H1 (cell line): ENCODE measurements at regions not wholly inside any gene's neighbourhood (a gene's known extent, or its start where the extent isn't known, plus 50 kb on each side); places are given as distances from the start of the nearest gene placed in this dataset.

Source experiments
- ATF2 ChIP-seq: IDR thresholded peaks from 2 replicates; pipeline ENCODE4 v1.6.1; 2012; ENCODE audit warnings: low read length, inconsistent platforms
- CHD1 ChIP-seq: IDR thresholded peaks from 2 replicates; pipeline ENCODE4 v1.6.1; 2012; ENCODE audit warnings: low read depth, low read length, improper control_type of control experiment
- CHD7 ChIP-seq: fragments of 300-600 bp; sonication (generic); IDR thresholded peaks from 2 replicates; pipeline ENCODE4 v1.7.1; 2012; ENCODE audit warnings: low read length, moderate library complexity, mild to moderate bottlenecking, inconsistent platforms; ENCODE audit not compliant: insufficient replicate concordance
- CTBP2 ChIP-seq: IDR thresholded peaks from 2 replicates; pipeline ENCODE4 v1.7.0; 2011; ENCODE audit warnings: borderline replicate concordance, mild to moderate bottlenecking, moderate library complexity, mixed read lengths, low read length; ENCODE audit not compliant: insufficient read depth, insufficient read length
- EGR1 ChIP-seq: IDR thresholded peaks from 2 replicates; pipeline ENCODE4 v1.6.1; 2011; ENCODE audit warnings: low read depth, low read length, borderline replicate concordance
- HDAC6 ChIP-seq: IDR thresholded peaks from one replicate; pipeline ENCODE4 v1.7.1; 2012; ENCODE audit warnings: low read depth, mild to moderate bottlenecking, inconsistent platforms, low read length, moderate library complexity
- KDM5A ChIP-seq: fragments of 200-600 bp; IDR thresholded peaks from 2 replicates; pipeline ENCODE4 v1.7.1; 2012; ENCODE audit warnings: mild to moderate bottlenecking, low read length, inconsistent platforms, mixed read lengths
- TBP ChIP-seq: IDR thresholded peaks from 2 replicates; pipeline ENCODE4 v1.6.1; 2011; ENCODE audit warnings: low read depth, low read length, improper control_type of control experiment
- YY1 ChIP-seq: IDR thresholded peaks from 2 replicates; pipeline ENCODE4 v1.6.1; 2011; ENCODE audit warnings: low read depth, mild to moderate bottlenecking, low read length

- TF ChIP-seq CHD7 (no peak), CHD1 (no peak), YY1 (no peak), HDAC6 (no peak), TBP (no peak), KDM5A (no peak), EGR1 (no peak), ATF2 (no peak), CTBP2 (no peak)
Observed at GRCh38 chr20:23161968-23162696, 76.0 kb upstream of the CD93 start (continued).
